SK-N-SH (cell line): ENCODE measurements at regions not wholly inside any gene's neighbourhood (a gene's known extent, or its start where the extent isn't known, plus 50 kb on each side); places are given as distances from the start of the nearest gene placed in this dataset.

Source experiments
- CTCF ChIA-PET: fragments of 300-600, 350-600 bp; formaldehyde crosslinking; extraction: SDS; loops from one replicate; lab custom pipeline; 2021; lab: Yijun Ruan, JAX
- POLR2A ChIA-PET: fragments of 350-600 bp; sonication (Branson Sonifier 250); formaldehyde crosslinking; extraction: SDS; loops from one replicate; lab custom pipeline; 2020; ENCODE audit warnings: antibody characterized with exemption, inconsistent platforms; lab: Yijun Ruan, JAX
- DNase-seq: peaks from one replicate; pipeline ENCODE4 v3.0.0; 2012
- H2AFZ ChIP-seq: fragments of 200-600 bp; sonication (generic); 2 replicates; pipeline ENCODE4 v1.8.1; 2016; ENCODE audit warnings: antibody characterized with exemption, mild to moderate bottlenecking, low read depth
- H3F3A ChIP-seq: fragments of 200-600 bp; sonication (generic); replicated peaks from 2 replicates; pipeline ENCODE3; 2016; ENCODE audit warnings: antibody characterized with exemption, mild to moderate bottlenecking; ENCODE audit not compliant: insufficient read depth
- H3K27ac ChIP-seq, 2 experiments: fragments of 200-500 bp in 1 of 2; fragments of 200-600 bp in 1 of 2; sonication (Bioruptor generic) in 1 of 2; sonication (generic), shearing (Covaris generic) in 1 of 2; 2 replicates each; pipeline versions ENCODE4 v1.5.1 to v1.6.1; 2014 to 2016; ENCODE audit warnings: low read depth in 2 of 2, inconsistent platforms in 1 of 2, low read length in 1 of 2, mild to moderate bottlenecking in 1 of 2, mixed read lengths in 1 of 2
- H3K27me3 ChIP-seq: fragments of 200-600 bp; sonication (generic), shearing (Covaris generic); 2 replicates; pipeline ENCODE4 v1.6.1; 2016; ENCODE audit warnings: mixed run types; ENCODE audit not compliant: insufficient read depth
- H3K36me3 ChIP-seq, 2 experiments: fragments of 200-500 bp in 1 of 2; fragments of 200-600 bp in 1 of 2; sonication (Bioruptor generic) in 1 of 2; sonication (generic) in 1 of 2; replicated peaks in 1 of 2; 2 replicates each; pipeline versions ENCODE3 to v1.5.1; 2014 to 2016; ENCODE audit warnings: low read length in 1 of 2, mild to moderate bottlenecking in 1 of 2; ENCODE audit not compliant: insufficient read depth in 2 of 2, control insufficient read depth in 1 of 2
- H3K4me1 ChIP-seq, 2 experiments: fragments of 200-500 bp in 1 of 2; fragments of 200-600 bp in 1 of 2; sonication (Bioruptor generic) in 1 of 2; sonication (generic), shearing (Covaris generic) in 1 of 2; 2 replicates each; pipeline versions ENCODE4 v1.5.1 to v1.6.1; 2014 to 2016; ENCODE audit warnings: low read depth in 1 of 2, low read length in 1 of 2, mixed run types in 1 of 2; ENCODE audit not compliant: insufficient read depth in 2 of 2, control insufficient read depth in 1 of 2
- H3K4me2 ChIP-seq: fragments of 200-600 bp; sonication (generic), shearing (Covaris generic); 2 replicates; pipeline ENCODE4 v1.6.1; 2017; ENCODE audit warnings: mixed run types
- H3K4me3 ChIP-seq, 2 experiments: fragments of 200-500 bp in 1 of 2; fragments of 200-600 bp in 1 of 2; sonication (Bioruptor generic) in 1 of 2; sonication (generic), shearing (Covaris generic) in 1 of 2; 2 replicates each; pipeline versions ENCODE4 v1.5.1 to v1.8.1; 2014 to 2016; ENCODE audit warnings: low read depth in 2 of 2, inconsistent platforms in 1 of 2, low read length in 1 of 2, mild to moderate bottlenecking in 1 of 2, mixed read lengths in 1 of 2, moderate library complexity in 1 of 2
- H3K79me2 ChIP-seq: fragments of 200-600 bp; sonication (generic); 2 replicates; pipeline ENCODE4 v1.8.1; 2017; ENCODE audit warnings: mild to moderate bottlenecking; ENCODE audit not compliant: insufficient read depth
- H3K9ac ChIP-seq: fragments of 200-600 bp; sonication (generic); 2 replicates; pipeline ENCODE4 v1.6.1; 2017; ENCODE audit warnings: mixed run types
- H3K9me2 ChIP-seq: fragments of 200-600 bp; sonication (generic); 2 replicates; pipeline ENCODE4 v1.6.1; 2017; ENCODE audit warnings: mixed run types
- H3K9me3 ChIP-seq: fragments of 200-600 bp; sonication (generic); 2 replicates; pipeline ENCODE4 v1.6.1; 2017; ENCODE audit warnings: mixed run types, mild to moderate bottlenecking, moderate library complexity
- H4K20me1 ChIP-seq: fragments of 200-600 bp; sonication (generic); 2 replicates; pipeline ENCODE4 v1.6.1; 2017; ENCODE audit warnings: mild to moderate bottlenecking, mixed run types; ENCODE audit not compliant: insufficient read depth
- ELF1 ChIP-seq: IDR thresholded peaks from 2 replicates; pipeline ENCODE4 v1.4.0; 2012
- EZH2phosphoT487 ChIP-seq: fragments of 200-600 bp; sonication (generic); IDR thresholded peaks from 2 replicates; pipeline ENCODE4 v1.6.1; 2017; ENCODE audit warnings: low read depth, mixed run types, mild to moderate bottlenecking, antibody characterized with exemption, moderate library complexity, borderline replicate concordance
- FOSL2 ChIP-seq: IDR thresholded peaks from 2 replicates; pipeline ENCODE4 v1.4.0; 2012; ENCODE audit warnings: low read depth, mild to moderate bottlenecking, moderate library complexity, borderline replicate concordance
- FOXM1 ChIP-seq: IDR thresholded peaks from 2 replicates; pipeline ENCODE4 v1.4.0; 2012; ENCODE audit warnings: low read depth, mild to moderate bottlenecking
- GABPA ChIP-seq: IDR thresholded peaks from 2 replicates; pipeline ENCODE4 v1.4.0; 2012; ENCODE audit warnings: low read depth, mild to moderate bottlenecking
- MEF2A ChIP-seq: IDR thresholded peaks from 2 replicates; pipeline ENCODE4 v1.4.0; 2012; ENCODE audit warnings: low read depth, borderline replicate concordance
- NFIC ChIP-seq: IDR thresholded peaks from 2 replicates; pipeline ENCODE4 v1.4.0; 2012; ENCODE audit warnings: borderline replicate concordance
- POLR2AphosphoS5 ChIP-seq: IDR thresholded peaks from 2 replicates; pipeline ENCODE4 v1.6.1; 2012; ENCODE audit warnings: low read depth, low read length
- RCOR1 ChIP-seq: fragments of 150-350 bp; IDR thresholded peaks from 2 replicates; pipeline ENCODE4 v1.6.1; 2017; ENCODE audit warnings: antibody characterized with exemption, low read length
- RFX5 ChIP-seq: IDR thresholded peaks from 2 replicates; pipeline ENCODE4 v1.6.1; 2012; ENCODE audit warnings: mild to moderate bottlenecking, improper control_type of control experiment, low read length
- SIN3A ChIP-seq: IDR thresholded peaks from 2 replicates; pipeline ENCODE4 v1.6.1; 2012; ENCODE audit warnings: low read depth, mild to moderate bottlenecking, low read length, moderate library complexity, borderline replicate concordance
- SMC3 ChIP-seq: IDR thresholded peaks from 2 replicates; pipeline ENCODE4 v1.6.1; 2012; ENCODE audit warnings: low read depth, low read length, improper control_type of control experiment
- TAF1 ChIP-seq: IDR thresholded peaks from 2 replicates; pipeline ENCODE4 v1.6.1; 2012; ENCODE audit warnings: low read depth, mild to moderate bottlenecking, low read length, moderate library complexity, borderline replicate concordance
- WGBS: methylation state at CpG from one replicate; pipeline ENCODE4 v1.1.6; 2017; ENCODE audit warnings: low lambda C conversion rate; 5-methylcytosine and 5-hydroxymethylcytosine counted together
- TF ChIP-seq, protein P1 (sequence below): IDR thresholded peaks from 2 replicates; pipeline ENCODE4 v1.4.0; 2012; ENCODE audit warnings: low read depth, borderline replicate concordance
- TF ChIP-seq, protein P2 (sequence below): IDR thresholded peaks from 2 replicates; pipeline ENCODE4 v1.4.0; 2012; ENCODE audit warnings: low read depth
- TF ChIP-seq, protein P3 (sequence below): IDR thresholded peaks from 2 replicates; pipeline ENCODE4; 2012

DNA sequence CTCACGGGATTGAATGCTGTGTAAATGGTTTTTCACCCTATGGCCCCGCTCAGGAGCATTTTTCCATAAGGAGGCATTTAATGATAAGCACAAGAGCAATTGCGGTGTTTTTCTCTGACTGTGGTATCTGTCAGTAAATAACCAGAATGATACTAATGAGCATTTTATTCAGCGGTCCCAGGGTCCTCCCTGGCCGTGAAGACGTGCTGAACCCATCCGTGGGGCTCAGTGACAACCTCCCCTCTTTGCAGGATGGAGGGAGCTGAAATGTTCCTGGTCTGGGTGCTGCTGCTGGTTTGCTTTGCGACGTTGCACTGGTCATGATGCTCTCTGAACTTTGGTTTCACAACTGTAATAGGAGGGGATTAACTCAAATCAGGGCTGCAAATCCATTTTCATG is 625.6 kb downstream of the AACS start:
- Histone ChIP-seq H3K79me2 (no peaks in the 10 kb centered on the region), H3K36me3 (no peaks in the 10 kb centered on the region), H3F3A (no peaks in the 10 kb centered on the region), H3K27ac (no peak overlapping the region), H3K4me3 (no peak overlapping the region), H3K9me2 (no peaks in the 10 kb centered on the region), H3K4me1 (no peaks in the 10 kb centered on the region), H3K27me3 (no peaks in the 10 kb centered on the region), H4K20me1 (no peaks in the 10 kb centered on the region), H2AFZ (no peak overlapping the region), H3K9ac (no peak overlapping the region), H3K9me3 (no peaks in the 10 kb centered on the region), H3K4me2 (no peak overlapping the region)
- TF ChIP-seq, protein P1, sequence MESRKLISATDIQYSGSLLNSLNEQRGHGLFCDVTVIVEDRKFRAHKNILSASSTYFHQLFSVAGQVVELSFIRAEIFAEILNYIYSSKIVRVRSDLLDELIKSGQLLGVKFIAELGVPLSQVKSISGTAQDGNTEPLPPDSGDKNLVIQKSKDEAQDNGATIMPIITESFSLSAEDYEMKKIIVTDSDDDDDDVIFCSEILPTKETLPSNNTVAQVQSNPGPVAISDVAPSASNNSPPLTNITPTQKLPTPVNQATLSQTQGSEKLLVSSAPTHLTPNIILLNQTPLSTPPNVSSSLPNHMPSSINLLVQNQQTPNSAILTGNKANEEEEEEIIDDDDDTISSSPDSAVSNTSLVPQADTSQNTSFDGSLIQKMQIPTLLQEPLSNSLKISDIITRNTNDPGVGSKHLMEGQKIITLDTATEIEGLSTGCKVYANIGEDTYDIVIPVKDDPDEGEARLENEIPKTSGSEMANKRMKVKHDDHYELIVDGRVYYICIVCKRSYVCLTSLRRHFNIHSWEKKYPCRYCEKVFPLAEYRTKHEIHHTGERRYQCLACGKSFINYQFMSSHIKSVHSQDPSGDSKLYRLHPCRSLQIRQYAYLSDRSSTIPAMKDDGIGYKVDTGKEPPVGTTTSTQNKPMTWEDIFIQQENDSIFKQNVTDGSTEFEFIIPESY: no peak
- TF ChIP-seq FOSL2 (no peak), POLR2AphosphoS5 (no peak), SIN3A (no peak), MEF2A (no peak), FOXM1 (no peak), SMC3 (no peak), ELF1 (no peak), GABPA (no peak), RFX5 (no peak)
- TF ChIP-seq, protein P2, sequence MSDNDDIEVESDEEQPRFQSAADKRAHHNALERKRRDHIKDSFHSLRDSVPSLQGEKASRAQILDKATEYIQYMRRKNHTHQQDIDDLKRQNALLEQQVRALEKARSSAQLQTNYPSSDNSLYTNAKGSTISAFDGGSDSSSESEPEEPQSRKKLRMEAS: no peak
- ChIA-PET CTCF (no interaction called here), POLR2A (no interaction called here)
- DNase-seq: no peak
- 15% methylated on average over 9 of the region's 9 CpGs for WGBS

DNA sequence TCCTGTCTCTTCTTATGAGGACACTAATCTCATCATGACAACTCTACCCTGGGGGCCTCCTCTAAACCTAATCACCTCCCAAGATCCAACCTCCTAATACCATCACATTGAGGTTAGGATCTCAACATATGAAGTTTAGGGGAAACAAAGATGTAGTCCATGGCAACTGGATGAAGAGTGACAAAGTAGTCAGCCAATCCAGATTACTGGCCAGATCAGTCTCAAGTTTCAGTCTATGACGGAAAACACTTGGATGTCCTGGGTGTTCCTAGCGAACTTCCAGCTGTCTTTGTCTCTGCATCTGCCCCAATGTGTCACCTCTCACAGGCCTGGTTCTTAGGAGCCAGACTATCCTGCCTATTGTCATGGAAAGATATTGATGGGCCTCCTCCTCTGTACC is 630.8 kb downstream of the AACS start:
- no peak overlapping the region for H3K27ac ChIP-seq
- no peaks in the 10 kb centered on the region for H3K9me3 ChIP-seq
- DNase-seq: no peak
- H3K36me3 ChIP-seq: no peaks in the 10 kb centered on the region
- 0% methylated on average over 2 of the region's 2 CpGs for WGBS
- no peaks in the 10 kb centered on the region for H3K9me2 ChIP-seq
- H3K4me1 ChIP-seq: no peaks in the 10 kb centered on the region
- H3K27me3 ChIP-seq: no peaks in the 10 kb centered on the region
- H3F3A ChIP-seq: no peaks in the 10 kb centered on the region
- POLR2A ChIA-PET: interaction anchor here (0.6 kb wide), 1 partner anchor 129 kb away, joined by 3 read pairs; no protein-coding TSS in a partner anchor
- no peak overlapping the region for H3K9ac ChIP-seq
- no peak overlapping the region for H3K4me3 ChIP-seq
- H2AFZ ChIP-seq: no peak overlapping the region
- no peaks in the 10 kb centered on the region for H4K20me1 ChIP-seq
- no peaks in the 10 kb centered on the region for H3K79me2 ChIP-seq
- CTCF ChIA-PET: interaction anchor here (1.9 kb wide), 1 partner anchor 12 kb away, joined by 5 read pairs; no protein-coding TSS in a partner anchor
- TF ChIP-seq SMC3 (no peak), NFIC (no peak), EZH2phosphoT487 (no peak), TAF1 (no peak), MEF2A (no peak), RCOR1 (no peak), POLR2AphosphoS5 (no peak)
- TF ChIP-seq, protein P1: no peak
- TF ChIP-seq, protein P3, sequence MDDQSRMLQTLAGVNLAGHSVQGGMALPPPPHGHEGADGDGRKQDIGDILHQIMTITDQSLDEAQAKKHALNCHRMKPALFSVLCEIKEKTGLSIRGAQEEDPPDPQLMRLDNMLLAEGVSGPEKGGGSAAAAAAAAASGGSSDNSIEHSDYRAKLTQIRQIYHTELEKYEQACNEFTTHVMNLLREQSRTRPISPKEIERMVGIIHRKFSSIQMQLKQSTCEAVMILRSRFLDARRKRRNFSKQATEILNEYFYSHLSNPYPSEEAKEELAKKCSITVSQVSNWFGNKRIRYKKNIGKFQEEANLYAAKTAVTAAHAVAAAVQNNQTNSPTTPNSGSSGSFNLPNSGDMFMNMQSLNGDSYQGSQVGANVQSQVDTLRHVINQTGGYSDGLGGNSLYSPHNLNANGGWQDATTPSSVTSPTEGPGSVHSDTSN: no peak
- H3K4me2 ChIP-seq: no peak overlapping the region
